Stimulated activated CD4-positive, alpha-beta T cell treated with anti-CD3 and anti-CD28 coated beads, Interleukin-15, amount 100 ng/mL, for 48 hours (primary cell): ENCODE measurements at regions not wholly inside any gene's neighbourhood (a gene's known extent, or its start where the extent isn't known, plus 50 kb on each side); places are given as distances from the start of the nearest gene placed in this dataset.
"Not testable (repeated sequence)": the region's sequence is repeated elsewhere in the genome, so short reads cannot be mapped to it uniquely, and the experiment has no call there.

Experiments used
- DNase-seq, 2 donors: peaks; one replicate each; pipeline ENCODE4 v3.0.0-alpha.2; 2020; ENCODE audit warnings: low read depth in 2 of 2

GRCh38 chr5:115439042-115439441 lies 105.5 kb downstream of the FEM1C start:
- DNase-seq: no peak

GRCh38 chr5:115435778-115436712 lies 108.5 kb downstream of the FEM1C start:
- DNase-seq: no peak

GRCh38 chr5:115435065-115435777 lies 109.4 kb downstream of the FEM1C start:
- no peak for DNase-seq

GRCh38 chr5:115433918-115434317 lies 110.7 kb downstream of the FEM1C start:
- DNase-seq: no peak

- DNase-seq: no peak
These were observed 111.9 kb downstream of the FEM1C start for GRCh38 chr5:115432691-115433090.

- DNase-seq: no peak
These were observed 113.5 kb downstream of the FEM1C start for GRCh38 chr5:115431116-115431515.

- no peak for DNase-seq
These were observed 114.2 kb downstream of the FEM1C start for GRCh38 chr5:115430374-115430773.

- DNase-seq: no peak
These were observed 115.1 kb downstream of the FEM1C start for GRCh38 chr5:115429345-115429940.

GRCh38 chr5:115428676-115429075 lies 115.9 kb downstream of the FEM1C start:
- DNase-seq: no peak

GRCh38 chr5:115428248-115428647 lies 116.3 kb downstream of the FEM1C start:
- DNase-seq: no peak

GRCh38 chr5:115424446-115424845 lies 120.1 kb downstream of the FEM1C start:
- no peak for DNase-seq

- DNase-seq: no peak
These were observed 120.5 kb downstream of the FEM1C start for GRCh38 chr5:115424030-115424429.

- no peak for DNase-seq
These were observed 121.0 kb downstream of the FEM1C start for GRCh38 chr5:115423541-115423940.

- no peak for DNase-seq
These were observed 121.5 kb downstream of the FEM1C start for GRCh38 chr5:115423051-115423450.

GRCh38 chr5:115420812-115421211 lies 123.8 kb downstream of the FEM1C start:
- DNase-seq: not testable (repeated sequence)

- no peak for DNase-seq
These were observed 123.6 kb upstream of the CCDC112 start for GRCh38 chr5:115419846-115420585.

GRCh38 chr5:115418788-115419187 lies 122.3 kb upstream of the CCDC112 start:
- DNase-seq: no peak

- no peak for DNase-seq
These were observed 120.6 kb upstream of the CCDC112 start for GRCh38 chr5:115417076-115417475.

- DNase-seq: no peak
These were observed 118.7 kb upstream of the CCDC112 start for GRCh38 chr5:115415143-115415491.

GRCh38 chr5:115414406-115415142 lies 118.1 kb upstream of the CCDC112 start:
- no peak for DNase-seq

GRCh38 chr5:115413651-115414050 lies 117.2 kb upstream of the CCDC112 start:
- DNase-seq: no peak
